Ascending aorta (tissue), 2 donors: ENCODE measurements at regions not wholly inside any gene's neighbourhood (a gene's known extent, or its start where the extent isn't known, plus 50 kb on each side); places are given as distances from the start of the nearest gene placed in this dataset.

ENCODE experiments used
- DNase-seq, 2 donors: peaks; one replicate each; pipeline ENCODE4 v3.0.0-alpha.2; 2019; ENCODE audit warnings: low spot score in 2 of 2
- H3K27ac ChIP-seq, 2 donors: fragments of 200-600 bp; sonication (generic); one replicate each; pipeline ENCODE4 v1.5.1; 2016 to 2017; ENCODE audit warnings: mild to moderate bottlenecking in 1 of 2
- H3K27me3 ChIP-seq: fragments of 200-600 bp; sonication (generic); one replicate; pipeline ENCODE4 v1.5.1; 2017
- H3K36me3 ChIP-seq, 2 donors: fragments of 200-600 bp; sonication (generic); one replicate each; pipeline ENCODE4 v1.5.1; 2016
- H3K4me1 ChIP-seq, 2 donors: fragments of 200-600 bp; sonication (generic); one replicate each; pipeline ENCODE4 v1.5.1; 2016 to 2017; ENCODE audit warnings: mild to moderate bottlenecking in 1 of 2
- H3K4me3 ChIP-seq, 2 donors: fragments of 200-600 bp; sonication (generic); one replicate each; pipeline ENCODE4 v1.5.1; 2016 to 2017; ENCODE audit warnings: mild to moderate bottlenecking in 1 of 2
- H3K9me3 ChIP-seq, 2 donors: fragments of 200-600 bp; sonication (generic); one replicate each; pipeline ENCODE4 v1.5.1; 2016
- intact Hi-C: fragments of 100-400 bp; cut with DNase I; formaldehyde crosslinking; loops from one replicate; pipeline ENCODE4 v1.15.1; 2023
- TF ChIP-seq, protein P1 (sequence below), 3 experiments: fragments of 200-600 bp in 2 of 3; fragments of 450-650 bp in 1 of 3; sonication (generic) in 2 of 3; IDR thresholded peaks; one replicate each; pipeline ENCODE4 v1.5.1; 2016 to 2019; ENCODE audit warnings: antibody characterized with exemption in 3 of 3, mild to moderate bottlenecking in 1 of 3, moderate library complexity in 1 of 3

DNA sequence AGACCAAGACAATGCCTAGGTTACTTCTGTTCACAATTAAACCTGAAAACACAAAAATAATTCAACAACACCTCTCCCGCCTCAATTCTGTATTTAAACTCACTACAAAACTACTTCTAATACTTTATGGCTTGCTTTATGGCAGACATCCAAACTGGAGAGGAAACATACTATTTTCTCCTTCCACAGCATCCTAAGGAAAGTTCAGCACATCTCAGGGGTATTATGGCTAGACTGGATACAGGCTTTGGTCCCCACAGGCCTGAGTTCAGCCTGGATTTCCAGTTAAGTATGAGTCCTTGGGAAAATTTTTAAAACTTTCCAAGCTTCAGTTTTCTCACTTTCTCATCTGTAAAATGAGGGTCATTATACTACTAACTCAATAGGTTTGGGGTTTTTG is 480.2 kb downstream of the CAAP1 start:
- H3K36me3 ChIP-seq = no peaks in the 10 kb centered on the region
- no peaks in the 10 kb centered on the region for H3K4me1 ChIP-seq
- intact Hi-C loops = loop anchor here (10.0 kb wide), 1 partner anchor 462 kb away; no protein-coding TSS in a partner anchor
- no peak overlapping the region for H3K4me3 ChIP-seq
- no peaks in the 10 kb centered on the region for H3K9me3 ChIP-seq
- H3K27me3 ChIP-seq = no peaks in the 10 kb centered on the region
- H3K27ac ChIP-seq = no peak overlapping the region
- no peak for DNase-seq
- TF ChIP-seq, protein P1, sequence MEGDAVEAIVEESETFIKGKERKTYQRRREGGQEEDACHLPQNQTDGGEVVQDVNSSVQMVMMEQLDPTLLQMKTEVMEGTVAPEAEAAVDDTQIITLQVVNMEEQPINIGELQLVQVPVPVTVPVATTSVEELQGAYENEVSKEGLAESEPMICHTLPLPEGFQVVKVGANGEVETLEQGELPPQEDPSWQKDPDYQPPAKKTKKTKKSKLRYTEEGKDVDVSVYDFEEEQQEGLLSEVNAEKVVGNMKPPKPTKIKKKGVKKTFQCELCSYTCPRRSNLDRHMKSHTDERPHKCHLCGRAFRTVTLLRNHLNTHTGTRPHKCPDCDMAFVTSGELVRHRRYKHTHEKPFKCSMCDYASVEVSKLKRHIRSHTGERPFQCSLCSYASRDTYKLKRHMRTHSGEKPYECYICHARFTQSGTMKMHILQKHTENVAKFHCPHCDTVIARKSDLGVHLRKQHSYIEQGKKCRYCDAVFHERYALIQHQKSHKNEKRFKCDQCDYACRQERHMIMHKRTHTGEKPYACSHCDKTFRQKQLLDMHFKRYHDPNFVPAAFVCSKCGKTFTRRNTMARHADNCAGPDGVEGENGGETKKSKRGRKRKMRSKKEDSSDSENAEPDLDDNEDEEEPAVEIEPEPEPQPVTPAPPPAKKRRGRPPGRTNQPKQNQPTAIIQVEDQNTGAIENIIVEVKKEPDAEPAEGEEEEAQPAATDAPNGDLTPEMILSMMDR (IDR thresholded peaks at IDR 0.05) = no peak

DNA sequence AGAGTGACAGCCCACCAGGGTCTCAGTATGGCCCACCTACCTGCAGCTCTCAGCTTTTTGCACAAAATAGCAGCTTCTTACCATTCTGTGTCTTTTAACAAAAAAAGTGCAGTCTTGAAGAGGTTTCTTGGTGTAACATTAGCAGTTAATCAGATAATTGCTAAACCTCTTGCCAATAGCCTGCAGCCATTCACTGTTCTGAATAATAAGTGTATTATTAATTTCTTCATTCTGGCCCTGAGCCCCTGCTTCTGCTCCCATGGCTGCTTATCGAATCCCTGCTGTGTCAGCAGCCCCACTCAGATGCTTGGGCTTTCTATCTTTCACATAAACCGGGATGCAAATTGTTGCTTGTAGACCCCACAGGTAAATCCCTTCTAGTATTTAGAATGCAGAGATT is 485.9 kb downstream of the CAAP1 start:
- intact Hi-C loops = no loop called here
- no peaks in the 10 kb centered on the region for H3K4me1 ChIP-seq
- DNase-seq = no peak
- H3K27me3 ChIP-seq = no peaks in the 10 kb centered on the region
- H3K36me3 ChIP-seq = no peaks in the 10 kb centered on the region
- H3K4me3 ChIP-seq = no peak overlapping the region
- TF ChIP-seq, protein P1 (IDR thresholded peaks at IDR 0.05) = no peak
- H3K9me3 ChIP-seq = no peaks in the 10 kb centered on the region
- no peak overlapping the region for H3K27ac ChIP-seq

DNA sequence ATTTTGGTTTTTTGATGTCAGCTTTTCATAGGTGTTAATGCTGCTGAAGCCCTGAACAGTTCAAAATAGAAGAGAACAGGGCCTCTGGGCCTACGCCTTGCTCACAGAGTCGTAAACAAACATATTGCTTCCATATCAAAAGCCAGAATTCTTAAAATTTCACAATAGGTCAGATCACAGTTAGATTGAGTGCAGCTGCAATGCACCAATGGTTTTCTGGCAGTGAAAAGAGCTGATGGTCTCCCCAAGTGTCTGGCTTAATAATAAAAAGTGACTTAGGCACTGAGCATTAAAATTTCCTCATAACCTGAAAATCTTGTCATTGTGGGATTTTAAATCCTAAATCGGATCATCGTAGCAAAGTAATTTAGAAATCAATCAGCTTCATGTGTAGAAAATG is 493.0 kb downstream of the CAAP1 start:
- Histone ChIP-seq H3K27ac (no peak overlapping the region), H3K4me1 (no peaks in the 10 kb centered on the region), H3K4me3 (no peak overlapping the region), H3K36me3 (no peaks in the 10 kb centered on the region), H3K27me3 (no peaks in the 10 kb centered on the region), H3K9me3 (no peaks in the 10 kb centered on the region)
- DNase-seq = no peak
- intact Hi-C loops = no loop called here
- TF ChIP-seq, protein P1 (IDR thresholded peaks at IDR 0.05) = no peak

DNA sequence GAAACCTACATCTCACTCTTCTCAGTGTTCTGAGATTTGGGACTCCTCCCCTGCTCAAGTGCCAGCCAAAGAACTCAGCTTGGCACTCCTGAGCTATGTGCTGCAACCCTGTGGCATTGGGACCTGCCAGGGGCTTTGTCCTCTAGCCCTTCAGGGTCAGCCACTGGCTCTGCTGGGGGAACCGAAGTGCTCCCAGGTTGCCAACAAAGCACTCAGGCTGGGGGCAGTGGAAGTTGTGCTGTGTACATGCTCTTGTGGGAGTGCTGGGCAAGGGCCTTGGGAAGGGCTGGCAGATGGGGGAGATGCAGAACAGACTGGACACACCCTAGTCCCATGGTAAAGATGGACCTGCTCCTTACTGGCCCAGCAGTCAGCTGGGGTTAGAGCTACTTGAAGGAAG is 498.6 kb downstream of the CAAP1 start:
- Histone ChIP-seq H3K9me3 (no peaks in the 10 kb centered on the region), H3K4me1 (no peaks in the 10 kb centered on the region), H3K27me3 (no peaks in the 10 kb centered on the region), H3K4me3 (no peak overlapping the region), H3K27ac (no peak overlapping the region), H3K36me3 (no peaks in the 10 kb centered on the region)
- intact Hi-C loops = no loop called here
- TF ChIP-seq, protein P1 (IDR thresholded peaks at IDR 0.05) = no peak
- DNase-seq = no peak

DNA sequence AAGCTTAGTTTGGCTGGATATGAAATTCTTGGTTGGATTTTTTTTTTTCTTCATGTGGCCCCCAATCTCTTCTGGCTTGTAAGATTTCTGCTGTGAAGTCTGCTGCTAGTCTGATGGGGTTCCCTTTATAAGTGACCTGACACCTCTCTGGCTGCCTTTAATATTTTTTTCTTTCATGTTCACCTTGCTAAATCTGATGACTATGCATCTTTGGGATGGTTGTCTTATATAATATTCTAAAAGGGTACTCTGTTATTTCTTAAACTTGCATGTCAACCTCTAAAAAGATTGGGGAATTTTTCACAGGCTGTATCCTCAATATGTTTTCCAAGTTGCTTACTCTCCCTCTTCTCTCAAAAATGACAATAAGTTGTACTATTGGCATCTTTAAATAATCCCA is 500.0 kb downstream of the CAAP1 start:
- TF ChIP-seq, protein P1 (IDR thresholded peaks at IDR 0.05) = no peak
- Histone ChIP-seq H3K4me3 (no peak overlapping the region), H3K36me3 (no peaks in the 10 kb centered on the region), H3K27me3 (no peaks in the 10 kb centered on the region), H3K4me1 (no peaks in the 10 kb centered on the region), H3K9me3 (peaks cover 0 to 4% of the 10 kb centered on the region in 2 donors), H3K27ac (no peak overlapping the region)
- no peak for DNase-seq
- intact Hi-C loops = no loop called here

DNA sequence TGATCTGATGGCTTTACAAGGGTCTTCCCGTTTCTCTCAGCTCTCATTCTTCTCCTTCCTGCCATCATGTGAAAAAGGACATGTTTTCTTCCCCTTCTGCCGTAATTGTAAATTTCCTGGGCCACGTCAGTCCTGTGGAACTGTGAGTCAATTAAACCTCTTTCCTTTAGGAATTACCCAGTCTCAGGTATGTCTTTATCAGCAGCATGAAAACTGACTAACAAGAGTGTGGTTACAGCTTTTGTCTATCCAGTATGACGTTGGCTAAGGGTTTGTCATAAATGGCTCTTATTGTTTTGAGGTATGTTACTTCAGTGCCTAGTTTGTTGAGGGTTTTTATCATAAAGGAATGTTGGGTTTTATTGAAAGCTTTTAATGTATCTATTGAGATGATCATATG is 501.6 kb downstream of the CAAP1 start:
- H3K36me3 ChIP-seq = no peaks in the 10 kb centered on the region
- intact Hi-C loops = no loop called here
- H3K4me1 ChIP-seq = no peaks in the 10 kb centered on the region
- H3K9me3 ChIP-seq = peaks cover 0 to 4% of the 10 kb centered on the region in 2 donors
- H3K4me3 ChIP-seq = no peak overlapping the region
- TF ChIP-seq, protein P1 (IDR thresholded peaks at IDR 0.05) = no peak
- DNase-seq = no peak
- H3K27me3 ChIP-seq = no peaks in the 10 kb centered on the region
- no peak overlapping the region for H3K27ac ChIP-seq
